Ishikawa (cell line): ENCODE measurements at regions not wholly inside any gene's neighbourhood (a gene's known extent, or its start where the extent isn't known, plus 50 kb on each side); places are given as distances from the start of the nearest gene placed in this dataset.

Experiments
- CREB1 ChIP-seq: IDR thresholded peaks from 2 replicates; pipeline ENCODE4 v1.6.1; 2012; ENCODE audit warnings: low read depth
- EP300 ChIP-seq: IDR thresholded peaks from 2 replicates; pipeline ENCODE4 v1.6.1; 2012; ENCODE audit warnings: borderline replicate concordance
- MAX ChIP-seq: IDR thresholded peaks from 2 replicates; pipeline ENCODE4 v1.6.1; 2012
- NFIC ChIP-seq: IDR thresholded peaks from 2 replicates; pipeline ENCODE4 v1.6.1; 2012
- RAD21 ChIP-seq: IDR thresholded peaks from 2 replicates; pipeline ENCODE4 v1.6.1; 2012; ENCODE audit warnings: low read depth
- REST ChIP-seq: IDR thresholded peaks from 2 replicates; pipeline ENCODE4 v1.6.1; 2012; ENCODE audit warnings: low read depth, mild to moderate bottlenecking
- TAF1 ChIP-seq: IDR thresholded peaks from 2 replicates; pipeline ENCODE4 v1.6.1; 2012; ENCODE audit warnings: low read depth, mild to moderate bottlenecking
- YY1 ChIP-seq: IDR thresholded peaks from 2 replicates; pipeline ENCODE4 v1.6.1; 2012; ENCODE audit warnings: low read depth

- TF ChIP-seq RAD21 (no peak), EP300 (no peak), NFIC (no peak), YY1 (no peak), MAX (no peak), REST (no peak), TAF1 (no peak), CREB1 (no peak)
Measured at GRCh38 chr12:63028951-63029350, 94.0 kb upstream of the PPM1H start.
